ENCODE measurements at regions not wholly inside any gene's neighbourhood (a gene's known extent, or its start where the extent isn't known, plus 50 kb on each side); places are given as distances from the start of the nearest gene placed in this dataset.

DNA sequence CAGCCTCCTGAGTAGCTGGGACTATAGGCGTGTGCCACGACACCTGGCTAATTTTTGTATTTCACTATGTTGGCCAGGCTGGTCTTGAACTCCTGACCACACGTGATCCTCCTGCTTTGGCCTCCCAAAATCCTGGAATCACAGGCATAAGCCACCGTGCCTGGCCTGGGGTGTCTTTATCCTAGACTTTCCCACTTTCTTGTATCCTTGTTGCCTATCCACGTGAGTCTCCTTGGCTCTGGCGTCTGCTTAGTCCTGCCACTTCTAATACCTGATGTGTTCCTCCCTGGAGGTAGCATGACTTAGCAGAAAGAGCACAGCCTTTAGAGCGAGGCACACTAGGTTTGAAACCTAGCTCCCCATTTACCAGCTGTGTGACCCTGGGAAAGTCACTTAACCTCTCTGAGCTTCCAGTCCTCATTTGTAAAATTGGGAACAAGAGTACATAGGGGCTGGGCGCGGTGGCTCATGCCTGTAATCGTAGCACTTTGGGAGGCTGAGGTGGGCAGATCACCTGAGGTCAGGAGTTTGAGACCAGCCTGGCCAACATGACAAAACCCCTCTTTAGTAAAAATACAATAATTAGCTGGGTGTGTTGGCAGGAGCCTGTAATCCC is 344.6 kb downstream of the TYW1 start:
- Histone ChIP-seq H3K9me3 (ENCODE audit: control insufficient read depth, insufficient read depth, low read depth, low read length) (no peaks in the 10 kb centered on the region), H3K27ac (ENCODE audit: insufficient read depth, low read length) (no peak overlapping the region), H4K20me1 (ENCODE audit: control insufficient read depth, extremely low read depth, insufficient read depth, low read length) (no peaks in the 10 kb centered on the region), H2AFZ (ENCODE audit: low read length) (no peak overlapping the region), H3K79me2 (ENCODE audit: control insufficient read depth, insufficient read depth, low read length) (no peaks in the 10 kb centered on the region), H3K9ac (ENCODE audit: insufficient read depth, low read length) (no peak overlapping the region), H3K36me3 (ENCODE audit: control insufficient read depth, insufficient read depth, low read length) (no peaks in the 10 kb centered on the region), H3K27me3 (ENCODE audit: control insufficient read depth, insufficient read depth, low read length) (no peaks in the 10 kb centered on the region), H3K4me2 (ENCODE audit: extremely low read depth, insufficient read depth, low read length) (no peak overlapping the region), H3K4me1 (ENCODE audit: control insufficient read depth, extremely low read depth, insufficient read depth, low read length) (no peaks in the 10 kb centered on the region), H3K4me3 (replicated peaks in 1 of 4; ENCODE audit: control extremely low read depth in 1 of 4, insufficient read depth in 1 of 4, low read depth in 3 of 4, low read length in 4 of 4) (no peak overlapping the region)
- TF ChIP-seq CTCF (conservative IDR thresholded peaks at IDR 0.05 in 1 of 2, IDR thresholded peaks at IDR 0.05 in 1 of 2; ENCODE audit: low read depth in 1 of 2, low read length in 2 of 2) (no peak), EZH2 (IDR thresholded peaks at IDR 0.05; ENCODE audit: low read length, missing control alignments) (no peak)
- DNase-seq (ENCODE audit: low read depth in 2 of 2): no peak

DNA sequence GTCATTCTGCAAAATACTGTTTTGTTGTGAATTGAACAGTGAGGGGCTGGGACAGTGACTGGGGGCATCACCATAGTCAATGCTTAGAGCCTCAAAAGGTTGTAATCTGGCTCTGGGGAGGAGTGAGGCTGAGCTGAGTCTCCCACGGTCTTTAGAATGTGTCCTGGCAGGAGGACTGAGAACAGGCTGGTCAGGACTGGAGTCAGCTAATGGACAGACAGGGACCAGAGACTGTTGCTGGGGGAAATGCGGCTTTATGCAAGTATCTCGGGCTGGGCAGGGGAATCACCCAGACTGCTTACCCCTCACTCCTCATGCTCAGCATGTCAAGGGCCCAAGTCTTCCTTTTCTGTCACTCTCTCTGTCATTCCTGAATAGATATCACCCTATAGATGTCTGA is 346.5 kb downstream of the TYW1 start:
- no peaks in the 10 kb centered on the region for H3K4me1 ChIP-seq (ENCODE audit: control insufficient read depth, extremely low read depth, insufficient read depth, low read length)
- no peaks in the 10 kb centered on the region for H3K79me2 ChIP-seq (ENCODE audit: control insufficient read depth, insufficient read depth, low read length)
- no peaks in the 10 kb centered on the region for H3K9me3 ChIP-seq (ENCODE audit: control insufficient read depth, insufficient read depth, low read depth, low read length)
- H3K27me3 ChIP-seq (ENCODE audit: control insufficient read depth, insufficient read depth, low read length): no peaks in the 10 kb centered on the region
- DNase-seq (ENCODE audit: low read depth in 2 of 2): no peak
- no peak for TF ChIP-seq EZH2 (IDR thresholded peaks at IDR 0.05; ENCODE audit: low read length, missing control alignments)
- TF ChIP-seq CTCF (conservative IDR thresholded peaks at IDR 0.05 in 1 of 2, IDR thresholded peaks at IDR 0.05 in 1 of 2; ENCODE audit: low read depth in 1 of 2, low read length in 2 of 2): no peak
- H3K4me3 ChIP-seq (replicated peaks in 1 of 4; ENCODE audit: control extremely low read depth in 1 of 4, insufficient read depth in 1 of 4, low read depth in 3 of 4, low read length in 4 of 4): no peak overlapping the region
- no peak overlapping the region for H2AFZ ChIP-seq (ENCODE audit: low read length)
- H4K20me1 ChIP-seq (ENCODE audit: control insufficient read depth, extremely low read depth, insufficient read depth, low read length): no peaks in the 10 kb centered on the region
- no peak overlapping the region for H3K4me2 ChIP-seq (ENCODE audit: extremely low read depth, insufficient read depth, low read length)
- H3K9ac ChIP-seq (ENCODE audit: insufficient read depth, low read length): no peak overlapping the region
- H3K27ac ChIP-seq (ENCODE audit: insufficient read depth, low read length): no peak overlapping the region
- no peaks in the 10 kb centered on the region for H3K36me3 ChIP-seq (ENCODE audit: control insufficient read depth, insufficient read depth, low read length)

DNA sequence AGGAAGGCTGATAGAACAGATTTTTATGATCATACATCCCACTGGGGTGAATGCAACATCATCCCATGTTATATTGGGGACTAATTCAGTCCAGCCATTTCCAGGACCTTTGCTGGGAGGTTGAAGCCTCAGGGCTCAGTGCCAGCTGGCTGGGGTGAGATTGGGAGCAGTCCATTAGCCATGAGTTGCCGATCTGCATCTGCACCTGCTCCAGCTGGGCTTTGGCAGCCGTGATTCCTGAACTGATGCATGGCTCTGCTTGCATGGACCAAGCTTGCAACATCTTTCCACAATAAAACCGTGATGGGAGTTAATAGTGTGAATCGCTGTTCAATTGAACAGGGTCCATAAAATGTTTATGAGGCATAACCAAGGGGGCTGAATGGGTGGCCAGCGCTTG is 346.9 kb downstream of the TYW1 start:
- Histone ChIP-seq H3K27ac (ENCODE audit: insufficient read depth, low read length) (no peak overlapping the region), H3K9me3 (ENCODE audit: control insufficient read depth, insufficient read depth, low read depth, low read length) (no peaks in the 10 kb centered on the region), H2AFZ (ENCODE audit: low read length) (no peak overlapping the region), H3K4me2 (ENCODE audit: extremely low read depth, insufficient read depth, low read length) (no peak overlapping the region), H3K27me3 (ENCODE audit: control insufficient read depth, insufficient read depth, low read length) (no peaks in the 10 kb centered on the region), H3K4me3 (replicated peaks in 1 of 4; ENCODE audit: control extremely low read depth in 1 of 4, insufficient read depth in 1 of 4, low read depth in 3 of 4, low read length in 4 of 4) (no peak overlapping the region), H3K4me1 (ENCODE audit: control insufficient read depth, extremely low read depth, insufficient read depth, low read length) (no peaks in the 10 kb centered on the region), H4K20me1 (ENCODE audit: control insufficient read depth, extremely low read depth, insufficient read depth, low read length) (no peaks in the 10 kb centered on the region), H3K79me2 (ENCODE audit: control insufficient read depth, insufficient read depth, low read length) (no peaks in the 10 kb centered on the region), H3K9ac (ENCODE audit: insufficient read depth, low read length) (no peak overlapping the region), H3K36me3 (ENCODE audit: control insufficient read depth, insufficient read depth, low read length) (no peaks in the 10 kb centered on the region)
- TF ChIP-seq CTCF (conservative IDR thresholded peaks at IDR 0.05 in 1 of 2, IDR thresholded peaks at IDR 0.05 in 1 of 2; ENCODE audit: low read depth in 1 of 2, low read length in 2 of 2) (no peak), EZH2 (IDR thresholded peaks at IDR 0.05; ENCODE audit: low read length, missing control alignments) (no peak)
- no peak for DNase-seq (ENCODE audit: low read depth in 2 of 2)

All from fibroblast of lung (primary cell).